ENCODE measurements at regions not wholly inside any gene's neighbourhood (a gene's known extent, or its start where the extent isn't known, plus 50 kb on each side); places are given as distances from the start of the nearest gene placed in this dataset.
"Not testable (repeated sequence)": the region's sequence is repeated elsewhere in the genome, so short reads cannot be mapped to it uniquely, and the experiment has no call there.

- no peak for DNase-seq (ENCODE audit: low read depth in 2 of 2)
Observed at GRCh38 chrX:152079768-152080167, 58.6 kb downstream of the MAGEA10 start.

DNA sequence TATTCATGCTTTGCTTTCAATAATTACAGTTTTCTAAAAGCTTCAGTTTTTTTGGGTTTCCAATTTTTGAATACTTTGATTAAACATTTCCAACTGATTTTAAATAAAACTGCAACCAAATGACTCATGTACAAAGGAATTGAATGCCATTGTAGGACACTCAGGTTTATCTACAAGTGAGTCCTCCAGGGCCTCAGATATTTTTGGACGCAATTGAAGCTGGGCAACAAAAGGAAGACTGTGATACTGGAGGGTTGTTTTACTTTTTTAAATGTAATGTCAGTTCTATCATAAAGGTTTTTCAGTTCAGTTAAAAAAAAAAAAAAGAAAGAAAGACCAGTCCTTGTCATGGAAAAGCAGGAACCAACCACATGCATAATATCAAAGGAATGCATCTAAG is 64.2 kb downstream of the MAGEA10 start:
- DNase-seq (ENCODE audit: low read depth in 2 of 2), result no peak

DNA sequence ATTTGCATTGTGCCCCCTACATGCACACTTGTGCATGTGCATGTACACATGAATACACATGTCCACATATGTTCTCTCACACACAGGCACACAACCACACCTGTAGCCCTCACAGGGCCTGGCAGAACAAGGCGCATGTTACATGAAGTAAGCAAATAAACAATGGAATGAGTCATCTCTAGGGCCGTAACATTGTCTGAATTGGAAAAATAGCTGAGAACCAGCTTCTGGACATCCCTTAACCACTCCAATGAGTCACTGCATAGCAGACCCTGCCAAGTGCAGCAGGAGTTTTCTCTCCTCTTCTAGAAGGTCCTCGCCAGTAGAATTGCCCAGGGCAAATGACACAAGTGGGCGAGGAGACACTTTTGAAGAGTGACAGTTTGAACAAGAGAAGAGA is 66.1 kb downstream of the MAGEA10 start:
- DNase-seq (ENCODE audit: low read depth in 2 of 2), result peak in 1 of 2 donors; percentile 66

- no peak for DNase-seq (ENCODE audit: low read depth in 2 of 2)
Observed at GRCh38 chrX:152070144-152070543, 68.2 kb downstream of the MAGEA10 start.

GRCh38 chrX:152061557-152061956 is 76.8 kb downstream of the MAGEA10 start:
- no peak for DNase-seq (ENCODE audit: low read depth in 2 of 2)

DNA sequence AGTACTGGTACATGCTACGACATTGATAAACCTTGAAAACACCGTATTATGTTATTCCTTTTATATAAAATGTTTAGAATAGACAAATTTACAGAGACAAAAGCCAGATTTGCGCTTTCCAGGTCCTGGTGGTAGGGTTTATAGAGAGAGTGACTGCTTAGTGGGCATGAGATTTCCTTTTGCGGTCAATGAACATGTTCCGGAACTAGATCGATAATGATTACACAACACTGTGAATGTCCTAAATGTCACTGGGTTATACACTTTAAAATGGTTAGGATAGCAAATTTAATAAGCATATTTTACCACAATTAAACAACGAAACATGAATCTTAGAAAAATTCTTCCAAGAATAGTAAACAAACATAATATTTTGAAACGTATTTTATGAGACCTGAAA is 77.3 kb downstream of the MAGEA10 start:
- DNase-seq (ENCODE audit: low read depth in 2 of 2), result no peak

- DNase-seq (ENCODE audit: low read depth in 2 of 2), result not testable (repeated sequence)
Observed at GRCh38 chrX:152050623-152051022, 76.1 kb upstream of the GABRE start.

GRCh38 chrX:152044383-152044782 is 69.9 kb upstream of the GABRE start:
- DNase-seq (ENCODE audit: low read depth in 2 of 2), result no peak

DNA sequence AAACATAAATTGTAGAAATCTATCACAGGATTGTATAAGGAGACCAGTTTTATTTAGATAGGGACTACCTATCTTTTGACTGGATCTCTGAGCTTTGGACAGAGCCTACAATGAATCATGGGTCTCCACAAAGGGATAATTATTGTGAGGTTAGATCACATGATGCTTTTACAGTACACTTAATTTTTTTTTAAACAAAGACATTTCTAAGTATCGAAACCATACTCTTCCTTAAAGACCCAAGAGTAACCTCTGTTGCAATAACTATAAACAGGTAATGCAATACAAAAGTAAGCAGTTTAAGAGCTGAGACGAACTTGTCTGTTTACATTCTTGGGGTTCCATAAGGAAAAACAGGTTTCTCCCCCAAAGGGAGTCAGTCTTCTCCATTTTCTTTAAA is 64.3 kb upstream of the GABRE start:
- no peak for DNase-seq (ENCODE audit: low read depth in 2 of 2)

- DNase-seq (ENCODE audit: low read depth in 2 of 2), result no peak
Observed at GRCh38 chrX:152037183-152037582, 62.7 kb upstream of the GABRE start.

DNA sequence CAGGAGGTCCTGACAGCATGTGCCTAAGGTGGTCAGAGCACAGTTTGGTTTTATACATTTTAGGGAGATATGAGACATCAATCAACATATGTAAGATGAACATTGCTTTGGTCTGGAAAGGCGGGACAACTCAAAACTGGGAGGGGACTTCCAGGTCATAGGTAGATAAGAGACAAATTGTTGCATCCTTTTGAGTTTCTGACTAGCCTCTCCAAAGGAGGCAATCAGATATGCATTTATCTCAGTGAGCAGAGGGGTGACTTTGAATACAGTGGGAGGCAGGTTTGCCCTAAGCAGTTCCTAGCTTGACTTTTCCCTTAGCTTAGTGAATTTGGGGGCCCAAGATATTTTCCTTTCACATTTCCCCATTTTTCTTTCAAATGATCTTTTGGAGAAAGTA is 56.9 kb upstream of the GABRE start:
- DNase-seq (ENCODE audit: low read depth in 2 of 2), result not testable (repeated sequence)

- no peak for DNase-seq (ENCODE audit: low read depth in 2 of 2)
Observed at GRCh38 chrX:152028579-152028978, 54.1 kb upstream of the GABRE start.

DNA sequence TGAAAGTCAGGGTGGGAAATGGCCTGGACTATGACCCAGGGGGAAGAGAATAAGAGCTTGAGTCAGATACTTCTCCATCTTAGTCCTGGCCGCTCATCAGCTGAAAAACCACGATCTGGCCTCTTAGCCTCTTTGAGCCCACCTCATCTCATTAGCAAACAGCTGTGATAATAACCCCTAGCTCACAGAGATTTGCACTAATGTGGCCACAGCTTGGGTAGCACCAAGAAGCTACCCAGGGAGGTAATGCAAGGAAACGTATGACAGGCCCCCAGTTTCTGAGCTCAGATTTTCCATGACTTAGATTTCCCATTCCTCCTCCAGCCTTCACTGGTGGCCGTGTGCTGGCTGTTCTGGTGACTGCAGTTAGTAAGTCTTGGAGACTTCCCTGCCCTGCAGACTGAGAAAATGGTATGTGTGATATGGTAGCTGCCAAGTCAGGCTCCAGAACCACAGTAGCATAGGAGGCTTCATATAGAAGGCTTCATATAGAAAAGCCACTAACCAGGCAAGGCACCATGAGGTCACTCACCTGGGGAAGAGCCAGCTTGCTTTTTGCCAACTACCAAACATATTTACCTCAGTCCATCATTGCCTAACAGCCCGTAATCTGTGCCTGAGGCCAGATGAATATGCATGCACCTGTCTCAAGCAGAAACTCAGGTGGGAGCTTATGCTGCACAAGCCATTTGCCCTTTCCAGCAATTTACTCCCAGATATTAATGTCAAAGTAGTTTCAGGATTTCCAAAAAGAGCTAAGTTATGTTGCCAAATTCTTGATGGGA is 51.4 kb upstream of the GABRE start:
- DNase-seq (ENCODE audit: low read depth in 2 of 2), result no peak

DNA sequence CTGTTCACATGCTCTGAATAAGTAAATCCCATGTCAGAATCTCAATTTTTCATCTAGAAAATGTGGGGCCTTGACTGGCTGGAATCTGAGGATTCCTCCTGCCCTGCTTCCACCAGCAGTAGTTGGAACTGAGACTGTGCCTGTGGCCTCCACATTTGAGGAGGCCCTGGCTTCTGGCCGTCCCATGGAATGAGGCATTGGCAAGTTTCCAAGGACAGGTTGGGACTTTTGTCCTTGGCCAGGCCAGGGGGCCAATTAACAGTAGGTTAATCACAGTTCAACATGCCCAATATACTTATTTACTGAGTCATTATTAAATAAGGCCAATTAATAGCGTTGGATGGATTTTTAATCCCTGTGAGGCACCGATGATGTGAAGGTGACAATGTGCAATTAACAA is 50.2 kb upstream of the GABRE start:
- DNase-seq (ENCODE audit: low read depth in 2 of 2), result no peak
